Osteoblast (primary cell): ENCODE measurements at regions not wholly inside any gene's neighbourhood (a gene's known extent, or its start where the extent isn't known, plus 50 kb on each side); places are given as distances from the start of the nearest gene placed in this dataset.

ENCODE experiments used
- DNase-seq: peaks from one replicate; pipeline ENCODE4 v3.0.0; 2011; ENCODE audit warnings: low spot score, mixed read lengths; ENCODE audit not compliant: insufficient read length; ENCODE audit errors: missing footprints
- H2AFZ ChIP-seq: 2 replicates; pipeline ENCODE4 v1.6.0; 2011; ENCODE audit warnings: mild to moderate bottlenecking, low read length
- H3K27ac ChIP-seq: 2 replicates; pipeline ENCODE4 v1.5.1; 2011; ENCODE audit warnings: mild to moderate bottlenecking, low read depth, low read length, moderate library complexity
- H3K27me3 ChIP-seq: 2 replicates; pipeline ENCODE4 v1.6.0; 2012; ENCODE audit warnings: mild to moderate bottlenecking, control low read depth, inconsistent platforms, low read length, moderate library complexity; ENCODE audit not compliant: insufficient read depth
- H3K36me3 ChIP-seq: 2 replicates; pipeline ENCODE4 v1.5.1; 2011; ENCODE audit warnings: mild to moderate bottlenecking, low read length, control low read depth, moderate library complexity; ENCODE audit not compliant: insufficient read depth
- H3K4me1 ChIP-seq: 2 replicates; pipeline ENCODE4 v1.5.1; 2011; ENCODE audit warnings: mild to moderate bottlenecking, low read length, control low read depth, moderate library complexity; ENCODE audit not compliant: insufficient read depth
- H3K4me2 ChIP-seq: 2 replicates; pipeline ENCODE4 v1.6.0; 2011; ENCODE audit warnings: mild to moderate bottlenecking, low read length; ENCODE audit not compliant: insufficient read depth
- H3K4me3 ChIP-seq: fragments of 200-600 bp; sonication (generic); 3 replicates; pipeline ENCODE4 v1.5.1; 2012; ENCODE audit warnings: mild to moderate bottlenecking, low read length, inconsistent platforms; ENCODE audit not compliant: insufficient read depth
- H3K79me2 ChIP-seq: 2 replicates; pipeline ENCODE4 v1.6.0; 2012; ENCODE audit warnings: mild to moderate bottlenecking, low read length, control low read depth, inconsistent platforms; ENCODE audit not compliant: insufficient read depth
- H3K9me3 ChIP-seq: 2 replicates; pipeline ENCODE4 v1.5.1; 2011; ENCODE audit warnings: low read depth, low read length, control low read depth
- H4K20me1 ChIP-seq: 2 replicates; pipeline ENCODE4 v1.6.0; 2012; ENCODE audit warnings: mild to moderate bottlenecking, low read length, control low read depth; ENCODE audit not compliant: insufficient read depth
- CTCF ChIP-seq: IDR thresholded peaks from 2 replicates; pipeline ENCODE4 v1.5.1; 2011; ENCODE audit warnings: mild to moderate bottlenecking, low read depth, low read length, moderate library complexity; ENCODE audit errors: extremely low read depth

- H2AFZ ChIP-seq = no peak overlapping the region
- no peaks in the 10 kb centered on the region for H3K36me3 ChIP-seq
- DNase-seq = no peak
- TF ChIP-seq CTCF = no peak
- H3K9me3 ChIP-seq = no peaks in the 10 kb centered on the region
- no peaks in the 10 kb centered on the region for H4K20me1 ChIP-seq
- no peak overlapping the region for H3K4me2 ChIP-seq
- peaks cover 8% of the 10 kb centered on the region for H3K4me1 ChIP-seq
- H3K79me2 ChIP-seq = no peaks in the 10 kb centered on the region
- no peak overlapping the region for H3K27ac ChIP-seq
- peaks cover 17% of the 10 kb centered on the region for H3K27me3 ChIP-seq
- no peak overlapping the region for H3K4me3 ChIP-seq
These were observed 84.3 kb downstream of the RPLP1 start for GRCh38 chr15:69536726-69537512.

- TF ChIP-seq CTCF = no peak
- Histone ChIP-seq H3K9me3 (no peaks in the 10 kb centered on the region), H3K4me1 (peaks cover 8% of the 10 kb centered on the region), H3K27me3 (peaks cover 25% of the 10 kb centered on the region), H3K36me3 (no peaks in the 10 kb centered on the region), H3K27ac (no peak overlapping the region), H3K4me3 (no peak overlapping the region), H2AFZ (no peak overlapping the region), H3K4me2 (no peak overlapping the region), H3K79me2 (no peaks in the 10 kb centered on the region), H4K20me1 (no peaks in the 10 kb centered on the region)
- DNase-seq = no peak
These were observed 85.3 kb downstream of the RPLP1 start for GRCh38 chr15:69537901-69538300.

GRCh38 chr15:69538379-69538778, 85.8 kb downstream of the RPLP1 start:
- Histone ChIP-seq H3K4me2 (no peak overlapping the region), H3K27me3 (peaks cover 25% of the 10 kb centered on the region), H3K36me3 (no peaks in the 10 kb centered on the region), H3K79me2 (no peaks in the 10 kb centered on the region), H3K27ac (no peak overlapping the region), H3K4me1 (peaks cover 8% of the 10 kb centered on the region), H3K4me3 (no peak overlapping the region), H3K9me3 (no peaks in the 10 kb centered on the region), H4K20me1 (no peaks in the 10 kb centered on the region), H2AFZ (no peak overlapping the region)
- DNase-seq = no peak
- TF ChIP-seq CTCF = no peak

- no peak overlapping the region for H3K4me3 ChIP-seq
- H3K27ac ChIP-seq = no peak overlapping the region
- no peak overlapping the region for H3K4me2 ChIP-seq
- peaks cover 25% of the 10 kb centered on the region for H3K27me3 ChIP-seq
- TF ChIP-seq CTCF = no peak
- H3K79me2 ChIP-seq = no peaks in the 10 kb centered on the region
- H3K36me3 ChIP-seq = no peaks in the 10 kb centered on the region
- no peaks in the 10 kb centered on the region for H4K20me1 ChIP-seq
- no peaks in the 10 kb centered on the region for H3K9me3 ChIP-seq
- no peak for DNase-seq
- H2AFZ ChIP-seq = no peak overlapping the region
- H3K4me1 ChIP-seq = peaks cover 8% of the 10 kb centered on the region
These were observed 86.7 kb downstream of the RPLP1 start for GRCh38 chr15:69539345-69539744.
